CD4-positive, CD25-positive, alpha-beta regulatory T cell (primary cell): ENCODE measurements at regions not wholly inside any gene's neighbourhood (a gene's known extent, or its start where the extent isn't known, plus 50 kb on each side); places are given as distances from the start of the nearest gene placed in this dataset.

ENCODE experiments used
- ATAC-seq, 2 donors: fragments of 150-1000 bp; cut with Tn5 transposase; one replicate each; pipeline ENCODE4 v1.10.0; 2021; ENCODE audit warnings: low read depth in 2 of 2, moderate number of reproducible peaks in 2 of 2, moderate library complexity in 1 of 2
- DNase-seq, 3 donors: peaks; one replicate each; pipeline versions ENCODE4 v3.0.0 to v3.0.0-alpha.2; 2012 to 2022; ENCODE audit warnings: mixed read lengths in 1 of 3
- H3K27ac ChIP-seq: one replicate; pipeline ENCODE4 v1.7.0; 2013; ENCODE audit warnings: mild to moderate bottlenecking, low read length; ENCODE audit not compliant: insufficient read depth, poor library complexity, severe bottlenecking
- H3K27me3 ChIP-seq: one replicate; pipeline ENCODE4 v1.7.0; 2013; ENCODE audit warnings: low read length; ENCODE audit not compliant: control insufficient read depth, insufficient read depth
- H3K36me3 ChIP-seq: one replicate; pipeline ENCODE4 v1.7.0; 2013; ENCODE audit warnings: mild to moderate bottlenecking, low read length, moderate library complexity; ENCODE audit not compliant: control insufficient read depth, insufficient read depth
- H3K4me1 ChIP-seq: 2 replicates; pipeline ENCODE4 v1.7.0; 2013; ENCODE audit warnings: mild to moderate bottlenecking, low read length; ENCODE audit not compliant: insufficient read depth, control insufficient read depth, poor library complexity, severe bottlenecking
- H3K4me3 ChIP-seq: one replicate; pipeline ENCODE4 v1.7.0; 2013; ENCODE audit warnings: low read depth, mild to moderate bottlenecking, low read length, moderate library complexity
- H3K9me3 ChIP-seq, 2 experiments: 1 replicate in 1 of 2; 2 replicates in 1 of 2; pipeline ENCODE4 v1.7.0; 2013; ENCODE audit warnings: low read length in 2 of 2, mild to moderate bottlenecking in 1 of 2, moderate library complexity in 1 of 2; ENCODE audit not compliant: control insufficient read depth in 2 of 2
- H3K27ac Mint-ChIP-seq, 3 donors: one replicate each; pipeline ENCODE4 v1.8.0; 2020 to 2022; ENCODE audit warnings: mild to moderate bottlenecking in 3 of 3, mixed read lengths in 3 of 3, moderate library complexity in 2 of 3
- H3K27me3 Mint-ChIP-seq: one replicate; pipeline ENCODE4 v1.8.0; 2022; ENCODE audit warnings: mild to moderate bottlenecking, mixed read lengths
- H3K36me3 Mint-ChIP-seq: one replicate; pipeline ENCODE4 v1.8.0; 2020; ENCODE audit warnings: mixed read lengths
- H3K4me1 Mint-ChIP-seq, 4 donors: one replicate each; pipeline ENCODE4 v1.8.0; 2020 to 2022; ENCODE audit warnings: mixed read lengths in 4 of 4, mild to moderate bottlenecking in 1 of 4
- H3K4me3 Mint-ChIP-seq, 4 donors: one replicate each; pipeline ENCODE4 v1.8.0; 2020 to 2022; ENCODE audit warnings: mild to moderate bottlenecking in 4 of 4, mixed read lengths in 4 of 4, moderate library complexity in 3 of 4
- H3K9me3 Mint-ChIP-seq, 7 donors: one replicate each; pipeline ENCODE4 v1.8.0; 2020 to 2022; ENCODE audit warnings: mixed read lengths in 7 of 7, mild to moderate bottlenecking in 3 of 7, moderate library complexity in 2 of 7

- Histone ChIP-seq H3K27me3 (no peaks in the 10 kb centered on the region), H3K4me3 (no peak overlapping the region), H3K4me1 (no peaks in the 10 kb centered on the region), H3K9me3 (no peaks in the 10 kb centered on the region), H3K27ac (no peak overlapping the region), H3K36me3 (no peaks in the 10 kb centered on the region)
- Mint-ChIP-seq H3K27me3 (peaks cover 16% of the 10 kb centered on the region), H3K4me1 (no peaks in the 10 kb centered on the region), H3K4me3 (no peak overlapping the region), H3K36me3 (no peaks in the 10 kb centered on the region), H3K27ac (no peak overlapping the region), H3K9me3 (no peaks in the 10 kb centered on the region)
- DNase-seq (no peak), ATAC-seq (no peak)
Measured at GRCh38 chrX:110435196-110435595, 76.5 kb downstream of the RTL9 start.

- ATAC-seq (no peak), DNase-seq (no peak)
- Mint-ChIP-seq H3K27ac (no peak overlapping the region), H3K4me1 (no peaks in the 10 kb centered on the region), H3K36me3 (no peaks in the 10 kb centered on the region), H3K27me3 (peaks cover 16% of the 10 kb centered on the region), H3K9me3 (no peaks in the 10 kb centered on the region), H3K4me3 (no peak overlapping the region)
- H3K9me3 ChIP-seq = no peaks in the 10 kb centered on the region
- H3K27ac ChIP-seq = no peak overlapping the region
- no peak overlapping the region for H3K4me3 ChIP-seq
- no peaks in the 10 kb centered on the region for H3K4me1 ChIP-seq
- peaks cover 4% of the 10 kb centered on the region for H3K27me3 ChIP-seq
- H3K36me3 ChIP-seq = no peaks in the 10 kb centered on the region
Measured at GRCh38 chrX:110436523-110436922, 77.9 kb downstream of the RTL9 start.

- H3K4me1 ChIP-seq = no peaks in the 10 kb centered on the region
- no peak overlapping the region for H3K4me3 ChIP-seq
- ATAC-seq = no peak
- H3K36me3 ChIP-seq = no peaks in the 10 kb centered on the region
- peaks cover 4% of the 10 kb centered on the region for H3K27me3 ChIP-seq
- Mint-ChIP-seq H3K27ac (no peak overlapping the region), H3K4me1 (no peaks in the 10 kb centered on the region), H3K9me3 (no peaks in the 10 kb centered on the region), H3K4me3 (no peak overlapping the region), H3K36me3 (no peaks in the 10 kb centered on the region), H3K27me3 (peaks cover 18% of the 10 kb centered on the region)
- H3K9me3 ChIP-seq = no peaks in the 10 kb centered on the region
- H3K27ac ChIP-seq = no peak overlapping the region
- DNase-seq = no peak
Measured at GRCh38 chrX:110437686-110438085, 79.0 kb downstream of the RTL9 start.

GRCh38 chrX:110440016-110440805 is 81.6 kb downstream of the RTL9 start:
- Mint-ChIP-seq H3K4me3 (no peak overlapping the region), H3K36me3 (no peaks in the 10 kb centered on the region), H3K4me1 (no peaks in the 10 kb centered on the region), H3K9me3 (peaks cover 0 to 2% (median 0%) of the 10 kb centered on the region in 7 donors), H3K27me3 (peaks cover 15% of the 10 kb centered on the region), H3K27ac (no peak overlapping the region)
- DNase-seq (no peak), ATAC-seq (no peak)
- H3K27ac ChIP-seq = no peak overlapping the region
- no peaks in the 10 kb centered on the region for H3K36me3 ChIP-seq
- H3K4me1 ChIP-seq = no peaks in the 10 kb centered on the region
- no peak overlapping the region for H3K4me3 ChIP-seq
- no peaks in the 10 kb centered on the region for H3K9me3 ChIP-seq
- peaks cover 6% of the 10 kb centered on the region for H3K27me3 ChIP-seq

GRCh38 chrX:110442635-110443034 is 84.0 kb downstream of the RTL9 start:
- ATAC-seq = no peak
- Mint-ChIP-seq H3K4me3 (no peak overlapping the region), H3K27ac (no peak overlapping the region), H3K36me3 (no peaks in the 10 kb centered on the region), H3K9me3 (peaks cover 0 to 2% (median 0%) of the 10 kb centered on the region in 7 donors), H3K4me1 (no peaks in the 10 kb centered on the region), H3K27me3 (peaks cover 10% of the 10 kb centered on the region)
- DNase-seq = peak in 1 of 3 donors; percentile 5
- Histone ChIP-seq H3K27ac (no peak overlapping the region), H3K27me3 (peaks cover 6% of the 10 kb centered on the region), H3K9me3 (no peaks in the 10 kb centered on the region), H3K4me3 (no peak overlapping the region), H3K4me1 (no peaks in the 10 kb centered on the region), H3K36me3 (no peaks in the 10 kb centered on the region)

- ATAC-seq (no peak), DNase-seq (no peak)
- Histone ChIP-seq H3K36me3 (no peaks in the 10 kb centered on the region), H3K4me3 (no peak overlapping the region), H3K9me3 (no peaks in the 10 kb centered on the region), H3K4me1 (no peaks in the 10 kb centered on the region), H3K27ac (no peak overlapping the region), H3K27me3 (peaks cover 6% of the 10 kb centered on the region)
- H3K9me3 Mint-ChIP-seq = peaks cover 0 to 2% (median 0%) of the 10 kb centered on the region in 7 donors
- H3K4me3 Mint-ChIP-seq = peak overlapping the region in 1 of 4 donors; percentile 38
- H3K27me3 Mint-ChIP-seq = peaks cover 8% of the 10 kb centered on the region
- no peak overlapping the region for H3K27ac Mint-ChIP-seq
- H3K36me3 Mint-ChIP-seq = no peaks in the 10 kb centered on the region
- H3K4me1 Mint-ChIP-seq = no peaks in the 10 kb centered on the region
Measured at GRCh38 chrX:110444996-110445395, 86.3 kb downstream of the RTL9 start.

- H3K9me3 Mint-ChIP-seq = peaks cover 0 to 2% (median 0%) of the 10 kb centered on the region in 7 donors
- H3K27me3 Mint-ChIP-seq = peaks cover 8% of the 10 kb centered on the region
- DNase-seq (no peak), ATAC-seq (no peak)
- H3K4me1 Mint-ChIP-seq = no peaks in the 10 kb centered on the region
- H3K36me3 Mint-ChIP-seq = no peaks in the 10 kb centered on the region
- no peaks in the 10 kb centered on the region for H3K4me1 ChIP-seq
- H3K4me3 ChIP-seq = no peak overlapping the region
- no peaks in the 10 kb centered on the region for H3K9me3 ChIP-seq
- H3K27me3 ChIP-seq = peaks cover 2% of the 10 kb centered on the region
- H3K27ac ChIP-seq = no peak overlapping the region
- H3K4me3 Mint-ChIP-seq = no peak overlapping the region
- H3K27ac Mint-ChIP-seq = no peak overlapping the region
- no peaks in the 10 kb centered on the region for H3K36me3 ChIP-seq
Measured at GRCh38 chrX:110448459-110448858, 89.8 kb downstream of the RTL9 start.

GRCh38 chrX:110449312-110449711 is 90.7 kb downstream of the RTL9 start:
- Histone ChIP-seq H3K27me3 (peaks cover 2% of the 10 kb centered on the region), H3K36me3 (no peaks in the 10 kb centered on the region), H3K9me3 (no peaks in the 10 kb centered on the region), H3K4me1 (no peaks in the 10 kb centered on the region), H3K4me3 (no peak overlapping the region), H3K27ac (no peak overlapping the region)
- Mint-ChIP-seq H3K4me1 (no peaks in the 10 kb centered on the region), H3K27me3 (peaks cover 8% of the 10 kb centered on the region), H3K36me3 (no peaks in the 10 kb centered on the region), H3K9me3 (peaks cover 0 to 2% (median 0%) of the 10 kb centered on the region in 7 donors), H3K27ac (no peak overlapping the region), H3K4me3 (no peak overlapping the region)
- no peak for DNase-seq
- no peak for ATAC-seq
